Neural cell (in vitro differentiated cells): ENCODE measurements at regions not wholly inside any gene's neighbourhood (a gene's known extent, or its start where the extent isn't known, plus 50 kb on each side); places are given as distances from the start of the nearest gene placed in this dataset.

Source experiments
- H2AFZ ChIP-seq: fragments of 200-600, 300-800 bp; sonication (generic), shearing (Covaris generic); 2 replicates; pipeline ENCODE4 v1.6.0; 2014; ENCODE audit warnings: low read depth, mild to moderate bottlenecking, antibody characterized with exemption, low read length, moderate library complexity
- H3F3A ChIP-seq: fragments of 200-600 bp; shearing (Covaris generic); 2 replicates; pipeline ENCODE4 v1.6.1; 2016; ENCODE audit warnings: mild to moderate bottlenecking, moderate library complexity, mixed read lengths, antibody characterized with exemption, low read length; ENCODE audit not compliant: insufficient read depth, poor library complexity, severe bottlenecking
- H3K27ac ChIP-seq: fragments of 200-600, 300-800 bp; sonication (generic), shearing (Covaris generic); 2 replicates; pipeline ENCODE4 v1.5.1; 2014; ENCODE audit warnings: mild to moderate bottlenecking, low read length, moderate library complexity
- H3K27me3 ChIP-seq: fragments of 300-800, 200-600 bp; sonication (generic), shearing (Covaris generic); 2 replicates; pipeline ENCODE4 v1.6.0; 2014; ENCODE audit warnings: mild to moderate bottlenecking, low read depth, low read length, moderate library complexity; ENCODE audit not compliant: insufficient read depth
- H3K36me3 ChIP-seq: fragments of 300-800, 200-600 bp; sonication (generic), shearing (Covaris generic); 2 replicates; pipeline ENCODE4 v1.5.1; 2014; ENCODE audit warnings: mild to moderate bottlenecking, antibody characterized with exemption, low read length, moderate library complexity; ENCODE audit not compliant: insufficient read depth
- H3K4me2 ChIP-seq: fragments of 300-800, 200-600 bp; sonication (generic), shearing (Covaris generic); 2 replicates; pipeline ENCODE4 v1.6.0; 2014; ENCODE audit warnings: mild to moderate bottlenecking, low read length
- H3K4me3 ChIP-seq: fragments of 300-800, 200-600 bp; sonication (generic), shearing (Covaris generic); 2 replicates; pipeline ENCODE4 v1.5.1; 2014; ENCODE audit warnings: mild to moderate bottlenecking, low read length, moderate library complexity
- H3K79me2 ChIP-seq: fragments of 200-600 bp; shearing (Covaris generic); replicated peaks from 2 replicates; pipeline ENCODE4 v1.6.0; 2014; ENCODE audit warnings: mild to moderate bottlenecking, low read length, moderate library complexity; ENCODE audit not compliant: insufficient read depth
- H3K9ac ChIP-seq: fragments of 300-800, 200-600 bp; sonication (generic), shearing (Covaris generic); 2 replicates; pipeline ENCODE4 v1.6.1; 2016; ENCODE audit warnings: mild to moderate bottlenecking, low read length, mixed read lengths
- H3K9me2 ChIP-seq: fragments of 200-600 bp; shearing (Covaris generic); 2 replicates; pipeline ENCODE4 v1.6.1; 2016; ENCODE audit warnings: mild to moderate bottlenecking, low read length, mixed read lengths; ENCODE audit not compliant: insufficient read depth
- H3K9me3 ChIP-seq: fragments of 200-600, 300-800 bp; sonication (generic), shearing (Covaris generic); 2 replicates; pipeline ENCODE4 v1.6.1; 2016; ENCODE audit warnings: mild to moderate bottlenecking, mixed run types, low read length, moderate library complexity, mixed read lengths
- H4K20me1 ChIP-seq: fragments of 200-600 bp; shearing (Covaris generic); 2 replicates; pipeline ENCODE4 v1.6.1; 2016; ENCODE audit warnings: mild to moderate bottlenecking, mixed run types; ENCODE audit not compliant: insufficient read depth
- EP300 ChIP-seq: fragments of 450-650 bp; conservative IDR thresholded peaks from 2 replicates; pipeline ENCODE4 v1.6.1; 2014; ENCODE audit warnings: antibody characterized with exemption, mild to moderate bottlenecking, moderate library complexity; ENCODE audit not compliant: poor library complexity, severe bottlenecking
- EZH2 ChIP-seq: fragments of 200-600, 300-800 bp; shearing (Covaris generic), sonication (generic); IDR thresholded peaks from 2 replicates; pipeline ENCODE4 v1.6.1; 2014; ENCODE audit warnings: antibody characterized with exemption, low read length, borderline replicate concordance, mild to moderate bottlenecking; ENCODE audit not compliant: insufficient read depth, poor library complexity, severe bottlenecking
- MXI1 ChIP-seq: fragments of 450-650 bp; conservative IDR thresholded peaks from 2 replicates; pipeline ENCODE4 v1.6.1; 2014; ENCODE audit warnings: antibody characterized with exemption, mild to moderate bottlenecking; ENCODE audit not compliant: poor library complexity, severe bottlenecking
- POLR2AphosphoS5 ChIP-seq: IDR thresholded peaks from 2 replicates; pipeline ENCODE4 v1.6.1; 2012
- RAD21 ChIP-seq: fragments of 450-650 bp; conservative IDR thresholded peaks from 2 replicates; pipeline ENCODE4 v1.6.1; 2014; ENCODE audit warnings: antibody characterized with exemption, mild to moderate bottlenecking, moderate library complexity
- REST ChIP-seq: IDR thresholded peaks from 2 replicates; pipeline ENCODE4 v1.6.1; 2012; ENCODE audit warnings: borderline replicate concordance
- SMC3 ChIP-seq: fragments of 450-650 bp; conservative IDR thresholded peaks from 2 replicates; pipeline ENCODE4 v1.6.1; 2014; ENCODE audit warnings: antibody characterized with exemption, mild to moderate bottlenecking, moderate library complexity; ENCODE audit not compliant: poor library complexity
- TAF1 ChIP-seq: IDR thresholded peaks from 2 replicates; pipeline ENCODE4 v1.6.1; 2012; ENCODE audit warnings: low read depth
- TF ChIP-seq, protein P1 (sequence below): fragments of 450-650 bp; IDR thresholded peaks from 2 replicates; pipeline ENCODE4 v1.5.1; 2014; ENCODE audit warnings: antibody characterized with exemption, mild to moderate bottlenecking, moderate library complexity; ENCODE audit not compliant: poor library complexity, severe bottlenecking

DNA sequence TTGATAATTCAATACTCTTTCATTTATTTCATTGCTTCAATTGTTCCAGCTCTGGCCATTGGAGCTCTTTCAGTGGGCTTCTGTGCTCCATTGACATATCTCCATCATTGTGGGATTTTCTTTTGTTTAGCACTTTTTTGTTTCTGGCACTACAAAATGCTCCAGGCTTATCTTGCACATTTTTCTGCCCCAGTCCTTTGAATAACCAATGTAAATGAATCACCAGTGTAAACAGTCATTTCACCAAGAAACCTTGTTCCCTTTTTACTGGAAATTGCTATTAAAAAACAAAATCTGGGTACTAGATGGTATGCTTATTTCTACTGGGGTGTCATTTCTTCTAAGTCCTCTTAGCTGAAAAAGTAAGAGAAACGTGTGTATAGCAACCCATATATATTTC lies 173.0 kb upstream of the LYPLAL1 start:
- no peak overlapping the region for H2AFZ ChIP-seq
- no peaks in the 10 kb centered on the region for H3K79me2 ChIP-seq
- H3K27me3 ChIP-seq: no peaks in the 10 kb centered on the region
- H4K20me1 ChIP-seq: no peaks in the 10 kb centered on the region
- H3K4me3 ChIP-seq: no peak overlapping the region
- H3K9ac ChIP-seq: no peak overlapping the region
- peaks cover 4% of the 10 kb centered on the region for H3K9me3 ChIP-seq
- no peaks in the 10 kb centered on the region for H3K36me3 ChIP-seq
- H3K4me2 ChIP-seq: no peak overlapping the region
- no peak for TF ChIP-seq RAD21
- no peak for TF ChIP-seq SMC3
- no peak for TF ChIP-seq REST
- no peaks in the 10 kb centered on the region for H3F3A ChIP-seq
- no peak overlapping the region for H3K27ac ChIP-seq
- no peaks in the 10 kb centered on the region for H3K9me2 ChIP-seq

DNA sequence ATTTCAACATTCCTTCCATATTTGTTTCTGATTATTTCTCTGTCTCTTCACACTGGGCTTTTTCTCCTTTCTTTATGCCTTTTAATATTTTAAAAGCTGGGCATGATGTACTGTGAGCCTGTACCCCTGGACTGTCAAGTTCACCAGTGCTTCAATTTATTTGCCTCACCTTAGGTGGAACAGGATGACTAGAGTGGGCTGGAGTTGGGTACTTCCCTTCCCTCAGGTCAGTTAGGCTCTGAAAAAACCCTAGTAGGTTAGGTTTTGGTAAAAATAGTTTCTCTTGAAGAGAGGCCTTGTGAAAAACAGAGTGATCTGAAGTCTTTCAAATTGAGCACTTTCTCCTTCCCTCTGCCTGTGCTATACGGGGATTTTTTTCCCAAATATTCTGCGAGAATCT lies 163.0 kb upstream of the LYPLAL1 start:
- Histone ChIP-seq H3K27ac (no peak overlapping the region), H3K27me3 (no peaks in the 10 kb centered on the region)
- TF ChIP-seq POLR2AphosphoS5: no peak

GRCh38 chr1:219020386-219020785 lies 153.3 kb upstream of the LYPLAL1 start:
- Histone ChIP-seq H3K9me2 (no peaks in the 10 kb centered on the region), H3K79me2 (no peaks in the 10 kb centered on the region), H3K9me3 (no peaks in the 10 kb centered on the region), H3K36me3 (no peaks in the 10 kb centered on the region), H3K27ac (no peak overlapping the region), H3K4me3 (no peak overlapping the region), H3F3A (no peaks in the 10 kb centered on the region), H3K4me2 (no peak overlapping the region), H2AFZ (no peak overlapping the region), H3K9ac (no peak overlapping the region), H4K20me1 (no peaks in the 10 kb centered on the region), H3K27me3 (no peaks in the 10 kb centered on the region)
- TF ChIP-seq REST: no peak
- no peak for TF ChIP-seq TAF1
- TF ChIP-seq SMC3: no peak
- TF ChIP-seq, protein P1, sequence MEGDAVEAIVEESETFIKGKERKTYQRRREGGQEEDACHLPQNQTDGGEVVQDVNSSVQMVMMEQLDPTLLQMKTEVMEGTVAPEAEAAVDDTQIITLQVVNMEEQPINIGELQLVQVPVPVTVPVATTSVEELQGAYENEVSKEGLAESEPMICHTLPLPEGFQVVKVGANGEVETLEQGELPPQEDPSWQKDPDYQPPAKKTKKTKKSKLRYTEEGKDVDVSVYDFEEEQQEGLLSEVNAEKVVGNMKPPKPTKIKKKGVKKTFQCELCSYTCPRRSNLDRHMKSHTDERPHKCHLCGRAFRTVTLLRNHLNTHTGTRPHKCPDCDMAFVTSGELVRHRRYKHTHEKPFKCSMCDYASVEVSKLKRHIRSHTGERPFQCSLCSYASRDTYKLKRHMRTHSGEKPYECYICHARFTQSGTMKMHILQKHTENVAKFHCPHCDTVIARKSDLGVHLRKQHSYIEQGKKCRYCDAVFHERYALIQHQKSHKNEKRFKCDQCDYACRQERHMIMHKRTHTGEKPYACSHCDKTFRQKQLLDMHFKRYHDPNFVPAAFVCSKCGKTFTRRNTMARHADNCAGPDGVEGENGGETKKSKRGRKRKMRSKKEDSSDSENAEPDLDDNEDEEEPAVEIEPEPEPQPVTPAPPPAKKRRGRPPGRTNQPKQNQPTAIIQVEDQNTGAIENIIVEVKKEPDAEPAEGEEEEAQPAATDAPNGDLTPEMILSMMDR: no peak
- TF ChIP-seq POLR2AphosphoS5: no peak
- no peak for TF ChIP-seq MXI1
- TF ChIP-seq RAD21: no peak
- no peak for TF ChIP-seq EZH2
- TF ChIP-seq EP300: no peak

More for the DNA sequence above, 163.0 kb upstream of the LYPLAL1 start:
- H3F3A ChIP-seq: no peaks in the 10 kb centered on the region
- no peak overlapping the region for H3K4me3 ChIP-seq
- H3K36me3 ChIP-seq: no peaks in the 10 kb centered on the region
- no peak overlapping the region for H3K9ac ChIP-seq
- no peak overlapping the region for H2AFZ ChIP-seq
- H4K20me1 ChIP-seq: no peaks in the 10 kb centered on the region
- no peaks in the 10 kb centered on the region for H3K9me3 ChIP-seq
- no peaks in the 10 kb centered on the region for H3K79me2 ChIP-seq
- no peak overlapping the region for H3K4me2 ChIP-seq
- H3K9me2 ChIP-seq: no peaks in the 10 kb centered on the region
